DND-41 (cell line): ENCODE measurements at regions not wholly inside any gene's neighbourhood (a gene's known extent, or its start where the extent isn't known, plus 50 kb on each side); places are given as distances from the start of the nearest gene placed in this dataset.
A peak's percentile ranks its signal among the peaks of the same experiment; 100 is the strongest.

Experiments
- ATAC-seq: fragments of 200-7000 bp; cut with Tn5 transposase; 3 replicates; pipeline ENCODE4 v1.9.1; 2021; ENCODE audit warnings: low read depth; ENCODE audit not compliant: insufficient read depth
- DNase-seq: peaks from one replicate; pipeline ENCODE4 v3.0.0-alpha.2; 2020
- H2AFZ ChIP-seq: 2 replicates; pipeline ENCODE4 v1.6.0; 2012; ENCODE audit warnings: low read depth, low read length
- H3K27ac ChIP-seq: 2 replicates; pipeline ENCODE4 v1.5.1; 2012; ENCODE audit warnings: low read length, inconsistent platforms
- H3K27me3 ChIP-seq: fragments of 200-600 bp; sonication (generic); 2 replicates; pipeline ENCODE4 v1.6.0; 2012; ENCODE audit warnings: low read length, mild to moderate bottlenecking, inconsistent platforms; ENCODE audit not compliant: insufficient read depth, poor library complexity
- H3K36me3 ChIP-seq: 2 replicates; pipeline ENCODE4 v1.5.1; 2012; ENCODE audit warnings: low read length, inconsistent platforms; ENCODE audit not compliant: insufficient read depth
- H3K4me1 ChIP-seq: 2 replicates; pipeline ENCODE4 v1.5.1; 2012; ENCODE audit warnings: mild to moderate bottlenecking, low read length; ENCODE audit not compliant: insufficient read depth
- H3K4me2 ChIP-seq: 2 replicates; pipeline ENCODE4 v1.6.0; 2012; ENCODE audit warnings: mild to moderate bottlenecking, moderate library complexity, low read length, inconsistent platforms; ENCODE audit not compliant: insufficient read depth
- H3K4me3 ChIP-seq, 2 experiments: fragments of 200-600 bp in 1 of 2; shearing (Covaris generic) in 1 of 2; 2 replicates each; pipeline ENCODE4 v1.5.1; 2012 to 2016; ENCODE audit warnings: inconsistent platforms in 2 of 2, low read length in 2 of 2, mild to moderate bottlenecking in 2 of 2, low read depth in 1 of 2, moderate library complexity in 1 of 2
- H3K79me2 ChIP-seq: 2 replicates; pipeline ENCODE4 v1.6.0; 2012; ENCODE audit warnings: low read length, inconsistent platforms; ENCODE audit not compliant: insufficient read depth
- H3K9ac ChIP-seq: 2 replicates; pipeline ENCODE4 v1.6.0; 2012; ENCODE audit warnings: low read depth, mild to moderate bottlenecking, inconsistent platforms, low read length, moderate library complexity
- H3K9me3 ChIP-seq: 2 replicates; pipeline ENCODE4 v1.5.1; 2012; ENCODE audit warnings: low read length, moderate library complexity, mild to moderate bottlenecking, inconsistent platforms; ENCODE audit not compliant: insufficient read depth, severe bottlenecking
- H4K20me1 ChIP-seq: 2 replicates; pipeline ENCODE4 v1.6.0; 2012; ENCODE audit warnings: low read length; ENCODE audit not compliant: insufficient read depth
- CTCF ChIP-seq: IDR thresholded peaks from 2 replicates; pipeline ENCODE4 v1.5.1; 2012; ENCODE audit warnings: borderline replicate concordance, low read length, moderate library complexity, mild to moderate bottlenecking; ENCODE audit not compliant: poor library complexity, severe bottlenecking; ENCODE audit errors: extremely low read depth
- EZH2 ChIP-seq: IDR thresholded peaks from 3 replicates; pipeline ENCODE4 v1.6.1; 2012; ENCODE audit warnings: borderline replicate concordance, low read depth, mild to moderate bottlenecking, moderate library complexity, low read length, inconsistent platforms; ENCODE audit not compliant: severe bottlenecking

- H2AFZ ChIP-seq, result no peak overlapping the region
- no peaks in the 10 kb centered on the region for H3K27me3 ChIP-seq
- no peak for DNase-seq
- no peaks in the 10 kb centered on the region for H4K20me1 ChIP-seq
- no peaks in the 10 kb centered on the region for H3K4me1 ChIP-seq
- TF ChIP-seq EZH2 (no peak), CTCF (no peak)
- no peaks in the 10 kb centered on the region for H3K9me3 ChIP-seq
- H3K4me2 ChIP-seq, result no peak overlapping the region
- no peak overlapping the region for H3K4me3 ChIP-seq
- H3K27ac ChIP-seq, result no peak overlapping the region
- H3K79me2 ChIP-seq, result no peaks in the 10 kb centered on the region
- H3K9ac ChIP-seq, result no peak overlapping the region
- H3K36me3 ChIP-seq, result no peaks in the 10 kb centered on the region
- no peak for ATAC-seq
Measured at GRCh38 chr18:24877546-24877945, 417.1 kb downstream of the HRH4 start.

DNA sequence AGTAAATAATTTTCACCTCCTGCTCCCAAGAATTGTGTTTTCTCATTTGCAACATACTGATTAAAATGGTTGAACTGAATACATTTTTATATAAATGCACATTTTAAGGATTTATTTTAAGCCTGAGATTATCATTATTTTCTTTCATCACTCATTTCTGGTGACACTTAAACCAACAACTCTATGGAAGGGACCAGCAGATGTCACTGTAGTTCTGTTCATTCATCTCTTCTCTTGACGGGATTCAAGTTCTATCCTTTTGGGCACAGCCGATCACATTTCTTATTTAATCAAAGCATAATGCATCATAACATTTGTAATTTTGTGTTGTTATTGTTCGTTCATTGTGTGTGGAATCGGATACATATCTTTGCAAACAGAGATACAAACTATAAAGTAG is 417.9 kb downstream of the HRH4 start:
- H3K27ac ChIP-seq, result no peak overlapping the region
- H3K9ac ChIP-seq, result no peak overlapping the region
- H3K79me2 ChIP-seq, result no peaks in the 10 kb centered on the region
- no peaks in the 10 kb centered on the region for H3K4me1 ChIP-seq
- H2AFZ ChIP-seq, result no peak overlapping the region
- no peaks in the 10 kb centered on the region for H3K9me3 ChIP-seq
- H3K27me3 ChIP-seq, result no peaks in the 10 kb centered on the region
- H3K4me2 ChIP-seq, result no peak overlapping the region
- H3K36me3 ChIP-seq, result no peaks in the 10 kb centered on the region
- DNase-seq, result no peak
- H4K20me1 ChIP-seq, result no peaks in the 10 kb centered on the region
- no peak overlapping the region for H3K4me3 ChIP-seq
- no peak for ATAC-seq
- peak; percentile 43 for TF ChIP-seq CTCF
- no peak for TF ChIP-seq EZH2

- Histone ChIP-seq H3K4me1 (no peaks in the 10 kb centered on the region), H3K4me2 (no peak overlapping the region), H3K27me3 (no peaks in the 10 kb centered on the region), H3K9ac (no peak overlapping the region), H4K20me1 (no peaks in the 10 kb centered on the region), H3K36me3 (no peaks in the 10 kb centered on the region), H2AFZ (no peak overlapping the region), H3K4me3 (no peak overlapping the region), H3K79me2 (no peaks in the 10 kb centered on the region), H3K27ac (no peak overlapping the region), H3K9me3 (no peaks in the 10 kb centered on the region)
- TF ChIP-seq CTCF (no peak), EZH2 (no peak)
- ATAC-seq (no peak), DNase-seq (no peak)
Measured at GRCh38 chr18:24885276-24885675, 424.8 kb downstream of the HRH4 start.

DNA sequence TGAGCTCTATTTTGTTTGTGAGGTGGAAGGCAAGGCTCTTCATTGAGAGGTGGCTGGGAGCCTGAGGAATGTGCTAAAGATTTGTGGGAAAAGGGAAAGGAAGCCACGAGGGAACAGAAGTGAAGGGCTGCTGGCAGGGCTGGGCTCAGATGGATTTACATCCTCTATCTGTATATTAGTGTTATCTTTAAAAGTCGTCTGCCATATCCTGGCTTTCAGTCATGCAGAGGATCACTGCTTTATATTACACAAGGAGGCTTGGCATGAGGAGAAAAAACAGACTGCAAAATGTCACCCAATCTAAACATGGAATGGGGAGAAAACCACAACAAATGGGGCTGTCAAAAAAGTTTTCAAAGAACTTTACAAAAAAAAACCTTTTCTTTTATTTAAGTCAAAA is 434.4 kb downstream of the HRH4 start:
- ATAC-seq (no peak), DNase-seq (no peak)
- H3K36me3 ChIP-seq, result no peaks in the 10 kb centered on the region
- H4K20me1 ChIP-seq, result no peaks in the 10 kb centered on the region
- no peaks in the 10 kb centered on the region for H3K4me1 ChIP-seq
- no peak overlapping the region for H3K4me3 ChIP-seq
- H3K27me3 ChIP-seq, result no peaks in the 10 kb centered on the region
- TF ChIP-seq EZH2 (no peak), CTCF (no peak)
- H3K9ac ChIP-seq, result no peak overlapping the region
- no peak overlapping the region for H2AFZ ChIP-seq
- no peak overlapping the region for H3K27ac ChIP-seq
- H3K9me3 ChIP-seq, result no peaks in the 10 kb centered on the region
- no peak overlapping the region for H3K4me2 ChIP-seq
- H3K79me2 ChIP-seq, result no peaks in the 10 kb centered on the region
